A673 (cell line): ENCODE measurements at regions not wholly inside any gene's neighbourhood (a gene's known extent, or its start where the extent isn't known, plus 50 kb on each side); places are given as distances from the start of the nearest gene placed in this dataset.
A peak's percentile ranks its signal among the peaks of the same experiment; 100 is the strongest.

ENCODE experiments used
- BruUV-seq: library from RNA; stranded (reverse); fragments of 400-500 nt; replicated peaks from 2 replicates; lab custom pipeline; 2021; lab: Mats Ljungman, UMichigan
- CTCF ChIA-PET: fragments of 300-600 bp; sonication (Branson Sonifier 250); formaldehyde crosslinking; loops from one replicate; lab custom pipeline; 2022; ENCODE audit warnings: antibody characterized with exemption; lab: Charles Lee
- POLR2A ChIA-PET: fragments of 300-600 bp; sonication (Branson Sonifier 250); formaldehyde crosslinking; loops from one replicate; lab custom pipeline; 2022; ENCODE audit warnings: antibody characterized with exemption; ENCODE audit not compliant: low non-redundant PET; lab: Charles Lee
- DNase-seq: peaks from one replicate; pipeline ENCODE4 v3.0.0-alpha.2; 2015; ENCODE audit warnings: low spot score
- H3K27ac ChIP-seq: fragments of 200-600 bp; sonication (generic); 2 replicates; pipeline ENCODE4 v1.5.1; 2016; ENCODE audit warnings: mixed run types, low read depth, mild to moderate bottlenecking, mixed read lengths, antibody characterized with exemption, low read length; ENCODE audit not compliant: poor library complexity, severe bottlenecking
- H3K27me3 ChIP-seq: fragments of 200-600 bp; sonication (generic); replicated peaks from 2 replicates; pipeline ENCODE4 v1.6.1; 2017; ENCODE audit warnings: mixed run types, low read depth, mild to moderate bottlenecking, mixed read lengths, antibody characterized with exemption, low read length; ENCODE audit not compliant: insufficient read depth, poor library complexity
- H3K36me3 ChIP-seq: fragments of 200-600 bp; sonication (generic); 2 replicates; pipeline ENCODE4 v1.6.1; 2016; ENCODE audit warnings: mixed run types, mild to moderate bottlenecking, mixed read lengths, antibody characterized with exemption, low read length; ENCODE audit not compliant: insufficient read depth, poor library complexity, severe bottlenecking
- H3K4me1 ChIP-seq: fragments of 200-600 bp; sonication (generic); 2 replicates; pipeline ENCODE4 v1.6.1; 2017; ENCODE audit warnings: mixed run types, mild to moderate bottlenecking, mixed read lengths, antibody characterized with exemption, low read length; ENCODE audit not compliant: insufficient read depth, poor library complexity, severe bottlenecking
- H3K4me3 ChIP-seq: fragments of 200-600 bp; sonication (generic); 2 replicates; pipeline ENCODE4 v1.5.1; 2016; ENCODE audit warnings: low read depth, mixed run types, mild to moderate bottlenecking, mixed read lengths, low read length; ENCODE audit not compliant: poor library complexity, severe bottlenecking
- H3K9me3 ChIP-seq: fragments of 200-600 bp; sonication (generic); 2 replicates; pipeline ENCODE4 v1.6.1; 2016; ENCODE audit warnings: mixed run types, low read depth, mild to moderate bottlenecking, mixed read lengths, antibody characterized with exemption, low read length; ENCODE audit not compliant: poor library complexity, severe bottlenecking
- EZH2 ChIP-seq: fragments of 200-600 bp; sonication (generic); IDR thresholded peaks from 2 replicates; pipeline ENCODE4 v1.6.1; 2017; ENCODE audit warnings: borderline replicate concordance, low read depth, mild to moderate bottlenecking, mixed read lengths, antibody characterized with exemption, low read length; ENCODE audit not compliant: poor library complexity, severe bottlenecking
- intact Hi-C: fragments of 100-400 bp; cut with micrococcal nuclease; formaldehyde crosslinking; loops from one replicate; pipeline ENCODE4 v1.10.0; 2022; ENCODE audit not compliant: unreplicated experiment
- TF ChIP-seq, protein P1 (sequence below): fragments of 300-800, 200-600 bp; sonication (generic); conservative IDR thresholded peaks from 2 replicates; pipeline ENCODE4 v1.5.1; 2017; ENCODE audit warnings: low read depth, mild to moderate bottlenecking, antibody characterized with exemption, low read length, moderate library complexity, mixed read lengths

DNA sequence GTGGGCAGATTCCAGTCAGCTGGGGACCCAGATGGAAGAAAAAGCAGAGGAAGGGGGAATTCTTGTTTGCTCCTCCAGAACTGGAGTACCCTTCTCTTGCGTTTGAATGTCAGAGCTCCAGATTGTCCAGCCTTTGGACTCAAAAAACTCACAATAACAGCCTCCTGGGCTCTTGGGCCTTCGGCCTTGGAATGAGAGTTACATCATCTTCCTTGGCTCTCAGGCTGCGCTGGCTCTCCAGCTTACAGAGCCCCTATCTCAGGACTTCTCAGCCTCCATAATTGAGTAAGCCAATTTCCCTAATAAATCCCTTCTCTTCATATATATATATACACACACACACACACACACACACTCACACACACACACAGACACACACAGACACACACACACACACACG, 1215.7 kb upstream of the SLC10A2 start:
- no peak for TF ChIP-seq EZH2
- TF ChIP-seq, protein P1, sequence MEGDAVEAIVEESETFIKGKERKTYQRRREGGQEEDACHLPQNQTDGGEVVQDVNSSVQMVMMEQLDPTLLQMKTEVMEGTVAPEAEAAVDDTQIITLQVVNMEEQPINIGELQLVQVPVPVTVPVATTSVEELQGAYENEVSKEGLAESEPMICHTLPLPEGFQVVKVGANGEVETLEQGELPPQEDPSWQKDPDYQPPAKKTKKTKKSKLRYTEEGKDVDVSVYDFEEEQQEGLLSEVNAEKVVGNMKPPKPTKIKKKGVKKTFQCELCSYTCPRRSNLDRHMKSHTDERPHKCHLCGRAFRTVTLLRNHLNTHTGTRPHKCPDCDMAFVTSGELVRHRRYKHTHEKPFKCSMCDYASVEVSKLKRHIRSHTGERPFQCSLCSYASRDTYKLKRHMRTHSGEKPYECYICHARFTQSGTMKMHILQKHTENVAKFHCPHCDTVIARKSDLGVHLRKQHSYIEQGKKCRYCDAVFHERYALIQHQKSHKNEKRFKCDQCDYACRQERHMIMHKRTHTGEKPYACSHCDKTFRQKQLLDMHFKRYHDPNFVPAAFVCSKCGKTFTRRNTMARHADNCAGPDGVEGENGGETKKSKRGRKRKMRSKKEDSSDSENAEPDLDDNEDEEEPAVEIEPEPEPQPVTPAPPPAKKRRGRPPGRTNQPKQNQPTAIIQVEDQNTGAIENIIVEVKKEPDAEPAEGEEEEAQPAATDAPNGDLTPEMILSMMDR: no peak
- no peaks in the 10 kb centered on the region for H3K27me3 ChIP-seq
- no peaks in the 10 kb centered on the region for H3K36me3 ChIP-seq
- no TSS peak for BruUV-seq
- H3K4me3 ChIP-seq: no peak overlapping the region
- H3K4me1 ChIP-seq: no peaks in the 10 kb centered on the region
- intact Hi-C loops: no loop called here
- ChIA-PET POLR2A (no interaction called here), CTCF (no interaction called here)
- H3K9me3 ChIP-seq: no peaks in the 10 kb centered on the region
- no peak overlapping the region for H3K27ac ChIP-seq
- DNase-seq: no peak

DNA sequence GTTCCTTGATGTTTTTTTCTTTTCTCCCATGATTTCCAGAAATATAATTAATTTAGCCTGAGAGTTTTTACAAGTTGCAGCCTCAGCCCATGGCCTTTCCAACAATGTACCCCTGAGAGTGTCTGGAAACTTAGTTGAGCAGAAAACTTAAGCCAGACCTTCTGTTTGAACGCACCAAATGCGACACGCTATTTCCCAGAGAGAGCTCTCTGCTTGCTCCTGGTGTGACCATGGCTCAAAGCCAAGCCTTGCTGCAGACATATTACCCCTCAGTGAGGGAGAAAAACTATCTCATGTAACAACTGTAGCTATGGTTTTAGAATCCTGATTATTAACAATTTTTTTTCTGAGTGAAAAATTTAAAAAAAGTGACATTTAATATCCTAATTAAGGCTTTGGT, 1204.5 kb upstream of the SLC10A2 start:
- ChIA-PET CTCF (no interaction called here), POLR2A (no interaction called here)
- TF ChIP-seq EZH2: no peak
- TF ChIP-seq, protein P1: no peak
- no peak overlapping the region for H3K4me3 ChIP-seq
- no peaks in the 10 kb centered on the region for H3K9me3 ChIP-seq
- intact Hi-C loops: no loop called here
- no peaks in the 10 kb centered on the region for H3K36me3 ChIP-seq
- no TSS peak for BruUV-seq
- H3K27me3 ChIP-seq: no peaks in the 10 kb centered on the region
- DNase-seq: peak; percentile 1
- H3K27ac ChIP-seq: no peak overlapping the region
- H3K4me1 ChIP-seq: no peaks in the 10 kb centered on the region

DNA sequence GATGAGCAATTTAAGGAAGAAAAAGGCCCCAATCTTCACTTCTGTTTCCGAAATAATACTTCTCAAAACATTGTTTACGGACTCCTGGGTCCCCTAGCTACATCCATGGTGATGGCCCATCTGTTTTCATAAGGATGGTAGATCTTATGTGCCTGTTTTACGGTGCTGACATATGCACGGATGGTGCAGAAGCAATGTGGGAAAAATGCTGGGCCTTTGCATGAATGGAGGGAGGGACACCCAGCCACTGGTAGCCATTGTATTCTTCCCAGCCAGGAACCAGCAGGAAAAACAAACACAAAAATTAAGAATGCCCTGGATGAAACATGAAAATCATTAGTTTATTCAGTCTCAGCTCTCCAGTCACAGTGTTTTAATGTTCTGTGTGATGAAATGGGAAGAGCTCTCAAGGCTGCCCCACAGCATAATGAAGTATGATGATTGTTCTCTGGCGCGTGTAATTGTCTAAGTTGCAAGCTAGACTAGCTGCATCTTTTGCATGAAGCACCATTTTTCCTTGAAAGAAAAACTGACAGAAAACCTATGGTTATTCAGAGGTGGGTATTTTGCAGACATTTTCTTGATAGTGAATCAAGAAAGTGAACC, 1201.1 kb upstream of the SLC10A2 start:
- intact Hi-C loops: no loop called here
- no peak overlapping the region for H3K27ac ChIP-seq
- no peak for DNase-seq
- H3K36me3 ChIP-seq: no peaks in the 10 kb centered on the region
- BruUV-seq: no TSS peak
- H3K4me1 ChIP-seq: no peaks in the 10 kb centered on the region
- H3K9me3 ChIP-seq: no peaks in the 10 kb centered on the region
- no peak overlapping the region for H3K4me3 ChIP-seq
- CTCF ChIA-PET: no interaction called here
- TF ChIP-seq, protein P1: no peak
- TF ChIP-seq EZH2: no peak
- H3K27me3 ChIP-seq: no peaks in the 10 kb centered on the region
- POLR2A ChIA-PET: no interaction called here
